ENCODE measurements at regions not wholly inside any gene's neighbourhood (a gene's known extent, or its start where the extent isn't known, plus 50 kb on each side); places are given as distances from the start of the nearest gene placed in this dataset.

GRCh38 chrX:134742573-134742972, 54.4 kb downstream of the PABIR2 start:
- TF ChIP-seq POLR2AphosphoS5 (IDR thresholded peaks at IDR 0.05) (no peak), POLR2A (IDR thresholded peaks at IDR 0.05) (no peak), EP300 (IDR thresholded peaks at IDR 0.05; ENCODE audit: low read depth) (no peak)
- TF ChIP-seq, protein P1, sequence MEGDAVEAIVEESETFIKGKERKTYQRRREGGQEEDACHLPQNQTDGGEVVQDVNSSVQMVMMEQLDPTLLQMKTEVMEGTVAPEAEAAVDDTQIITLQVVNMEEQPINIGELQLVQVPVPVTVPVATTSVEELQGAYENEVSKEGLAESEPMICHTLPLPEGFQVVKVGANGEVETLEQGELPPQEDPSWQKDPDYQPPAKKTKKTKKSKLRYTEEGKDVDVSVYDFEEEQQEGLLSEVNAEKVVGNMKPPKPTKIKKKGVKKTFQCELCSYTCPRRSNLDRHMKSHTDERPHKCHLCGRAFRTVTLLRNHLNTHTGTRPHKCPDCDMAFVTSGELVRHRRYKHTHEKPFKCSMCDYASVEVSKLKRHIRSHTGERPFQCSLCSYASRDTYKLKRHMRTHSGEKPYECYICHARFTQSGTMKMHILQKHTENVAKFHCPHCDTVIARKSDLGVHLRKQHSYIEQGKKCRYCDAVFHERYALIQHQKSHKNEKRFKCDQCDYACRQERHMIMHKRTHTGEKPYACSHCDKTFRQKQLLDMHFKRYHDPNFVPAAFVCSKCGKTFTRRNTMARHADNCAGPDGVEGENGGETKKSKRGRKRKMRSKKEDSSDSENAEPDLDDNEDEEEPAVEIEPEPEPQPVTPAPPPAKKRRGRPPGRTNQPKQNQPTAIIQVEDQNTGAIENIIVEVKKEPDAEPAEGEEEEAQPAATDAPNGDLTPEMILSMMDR (IDR thresholded peaks at IDR 0.05), result no peak
